MM.1S (cell line): ENCODE measurements at regions not wholly inside any gene's neighbourhood (a gene's known extent, or its start where the extent isn't known, plus 50 kb on each side); places are given as distances from the start of the nearest gene placed in this dataset.

Source experiments
- DNase-seq: peaks from one replicate; pipeline ENCODE4 v3.0.0-alpha.2; 2015
- H2AFZ ChIP-seq: fragments of 300-600 bp; sonication (generic); 2 replicates; pipeline ENCODE4 v1.6.0; 2016; ENCODE audit warnings: antibody characterized with exemption, low read length
- H3F3A ChIP-seq: fragments of 300-600 bp; sonication (generic); 2 replicates; pipeline ENCODE4 v1.6.1; 2016; ENCODE audit warnings: mild to moderate bottlenecking, antibody characterized with exemption, low read length, moderate library complexity, mixed read lengths; ENCODE audit not compliant: insufficient read depth
- H3K27ac ChIP-seq: fragments of 300-600 bp; sonication (generic); 2 replicates; pipeline ENCODE4 v1.5.1; 2016; ENCODE audit warnings: mild to moderate bottlenecking, low read length
- H3K27me3 ChIP-seq: fragments of 300-600 bp; sonication (generic); replicated peaks from 2 replicates; pipeline ENCODE4 v1.6.0; 2016; ENCODE audit warnings: low read length; ENCODE audit not compliant: insufficient read depth
- H3K36me3 ChIP-seq: fragments of 300-600 bp; sonication (generic); replicated peaks from 2 replicates; pipeline ENCODE4 v1.6.1; 2016; ENCODE audit warnings: mild to moderate bottlenecking, low read length, mixed read lengths; ENCODE audit not compliant: insufficient read depth
- H3K4me1 ChIP-seq: fragments of 300-600 bp; sonication (generic); 2 replicates; pipeline ENCODE4 v1.6.1; 2016; ENCODE audit warnings: low read length, mixed read lengths
- H3K4me2 ChIP-seq: fragments of 300-600 bp; sonication (generic); 2 replicates; pipeline ENCODE4 v1.6.0; 2016; ENCODE audit warnings: low read depth, low read length
- H3K4me3 ChIP-seq: fragments of 300-600 bp; sonication (generic); 2 replicates; pipeline ENCODE4 v1.5.1; 2016; ENCODE audit warnings: low read length, mixed read lengths
- H3K79me2 ChIP-seq: fragments of 300-600 bp; sonication (generic); 2 replicates; pipeline ENCODE4 v1.6.1; 2016; ENCODE audit warnings: mixed run types, low read length, mixed read lengths
- H3K9ac ChIP-seq: fragments of 300-600 bp; sonication (generic); 2 replicates; pipeline ENCODE4 v1.6.1; 2016; ENCODE audit warnings: low read length, mixed read lengths
- H3K9me2 ChIP-seq: fragments of 300-600 bp; sonication (generic); replicated peaks from 2 replicates; pipeline ENCODE4 v1.6.1; 2016; ENCODE audit warnings: mild to moderate bottlenecking, low read length, mixed read lengths; ENCODE audit not compliant: insufficient read depth
- H3K9me3 ChIP-seq: fragments of 300-600 bp; sonication (generic); replicated peaks from 2 replicates; pipeline ENCODE4 v1.6.1; 2016; ENCODE audit warnings: mild to moderate bottlenecking, low read length, mixed read lengths; ENCODE audit not compliant: insufficient read depth
- H4K20me1 ChIP-seq: fragments of 300-600 bp; sonication (generic); 2 replicates; pipeline ENCODE4 v1.6.1; 2016; ENCODE audit warnings: mild to moderate bottlenecking, low read length, moderate library complexity, mixed read lengths; ENCODE audit not compliant: insufficient read depth
- EZH2 ChIP-seq: fragments of 300-600 bp; sonication (generic); optimal IDR thresholded peaks from 2 replicates; pipeline ENCODE3; 2017; ENCODE audit warnings: low read depth, mild to moderate bottlenecking, antibody characterized with exemption, low read length, mixed read lengths
- EZH2phosphoT487 ChIP-seq: fragments of 300-600 bp; sonication (generic); IDR thresholded peaks from 2 replicates; pipeline ENCODE4 v1.6.1; 2018; ENCODE audit warnings: antibody characterized with exemption, low read length
- TF ChIP-seq, protein P1 (sequence below): fragments of 300-600 bp; sonication (generic); IDR thresholded peaks from 2 replicates; pipeline ENCODE4 v1.5.1; 2016; ENCODE audit warnings: antibody characterized with exemption, low read length, mixed read lengths

DNA sequence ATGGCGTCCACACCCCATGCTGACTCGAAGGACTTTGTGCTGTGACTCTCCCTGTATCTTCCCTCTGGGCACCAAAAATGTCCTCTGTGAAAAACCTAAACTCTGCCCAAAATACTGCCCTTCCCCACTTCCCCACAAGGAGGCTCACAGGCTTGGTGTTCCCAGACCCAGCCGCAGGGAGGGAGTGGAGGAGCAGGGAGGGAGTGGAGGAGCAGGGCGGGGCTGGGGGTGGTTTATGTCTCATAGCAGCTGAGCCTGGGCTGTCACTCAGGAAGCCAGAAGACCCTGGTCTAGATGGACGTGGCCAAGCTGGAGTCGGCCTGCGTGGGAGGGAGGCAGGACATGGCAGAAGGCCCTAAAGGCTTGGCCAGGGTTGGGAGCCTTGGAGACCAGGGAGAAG, 461.7 kb downstream of the PTPRU start:
- Histone ChIP-seq H3K4me3 (no peak overlapping the region), H2AFZ (no peak overlapping the region), H3K9ac (no peak overlapping the region), H3K27me3 (peaks cover 80% of the 10 kb centered on the region), H3K9me3 (no peaks in the 10 kb centered on the region), H3K4me2 (no peak overlapping the region), H4K20me1 (no peaks in the 10 kb centered on the region), H3K79me2 (no peaks in the 10 kb centered on the region), H3K9me2 (no peaks in the 10 kb centered on the region), H3K27ac (no peak overlapping the region), H3K36me3 (no peaks in the 10 kb centered on the region), H3K4me1 (no peaks in the 10 kb centered on the region), H3F3A (no peaks in the 10 kb centered on the region)
- TF ChIP-seq, protein P1, sequence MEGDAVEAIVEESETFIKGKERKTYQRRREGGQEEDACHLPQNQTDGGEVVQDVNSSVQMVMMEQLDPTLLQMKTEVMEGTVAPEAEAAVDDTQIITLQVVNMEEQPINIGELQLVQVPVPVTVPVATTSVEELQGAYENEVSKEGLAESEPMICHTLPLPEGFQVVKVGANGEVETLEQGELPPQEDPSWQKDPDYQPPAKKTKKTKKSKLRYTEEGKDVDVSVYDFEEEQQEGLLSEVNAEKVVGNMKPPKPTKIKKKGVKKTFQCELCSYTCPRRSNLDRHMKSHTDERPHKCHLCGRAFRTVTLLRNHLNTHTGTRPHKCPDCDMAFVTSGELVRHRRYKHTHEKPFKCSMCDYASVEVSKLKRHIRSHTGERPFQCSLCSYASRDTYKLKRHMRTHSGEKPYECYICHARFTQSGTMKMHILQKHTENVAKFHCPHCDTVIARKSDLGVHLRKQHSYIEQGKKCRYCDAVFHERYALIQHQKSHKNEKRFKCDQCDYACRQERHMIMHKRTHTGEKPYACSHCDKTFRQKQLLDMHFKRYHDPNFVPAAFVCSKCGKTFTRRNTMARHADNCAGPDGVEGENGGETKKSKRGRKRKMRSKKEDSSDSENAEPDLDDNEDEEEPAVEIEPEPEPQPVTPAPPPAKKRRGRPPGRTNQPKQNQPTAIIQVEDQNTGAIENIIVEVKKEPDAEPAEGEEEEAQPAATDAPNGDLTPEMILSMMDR: peak; percentile 23; the same call in 1 of the 2 replicates
- no peak for TF ChIP-seq EZH2phosphoT487
- DNase-seq: no peak

DNA sequence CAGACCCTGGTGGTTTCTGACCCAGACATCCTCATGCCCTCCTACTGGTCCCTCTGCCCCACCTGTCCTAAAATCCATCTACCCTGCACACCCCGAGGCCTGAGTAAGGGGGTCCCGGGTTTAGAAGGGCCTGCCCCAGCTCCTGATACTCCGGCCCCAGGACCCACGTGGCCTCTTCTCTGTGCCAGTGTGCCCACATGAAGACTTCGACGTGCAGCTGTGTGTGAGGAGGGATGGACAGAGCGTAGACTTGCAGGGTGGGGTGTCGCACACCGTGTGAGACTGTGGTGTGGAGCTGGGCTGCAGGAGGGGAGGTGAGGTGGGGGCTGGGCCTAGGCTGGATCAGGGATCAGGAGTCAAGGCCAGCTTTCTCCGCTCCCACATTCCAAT, 461.1 kb downstream of the PTPRU start:
- H3K4me2 ChIP-seq: no peak overlapping the region

DNA sequence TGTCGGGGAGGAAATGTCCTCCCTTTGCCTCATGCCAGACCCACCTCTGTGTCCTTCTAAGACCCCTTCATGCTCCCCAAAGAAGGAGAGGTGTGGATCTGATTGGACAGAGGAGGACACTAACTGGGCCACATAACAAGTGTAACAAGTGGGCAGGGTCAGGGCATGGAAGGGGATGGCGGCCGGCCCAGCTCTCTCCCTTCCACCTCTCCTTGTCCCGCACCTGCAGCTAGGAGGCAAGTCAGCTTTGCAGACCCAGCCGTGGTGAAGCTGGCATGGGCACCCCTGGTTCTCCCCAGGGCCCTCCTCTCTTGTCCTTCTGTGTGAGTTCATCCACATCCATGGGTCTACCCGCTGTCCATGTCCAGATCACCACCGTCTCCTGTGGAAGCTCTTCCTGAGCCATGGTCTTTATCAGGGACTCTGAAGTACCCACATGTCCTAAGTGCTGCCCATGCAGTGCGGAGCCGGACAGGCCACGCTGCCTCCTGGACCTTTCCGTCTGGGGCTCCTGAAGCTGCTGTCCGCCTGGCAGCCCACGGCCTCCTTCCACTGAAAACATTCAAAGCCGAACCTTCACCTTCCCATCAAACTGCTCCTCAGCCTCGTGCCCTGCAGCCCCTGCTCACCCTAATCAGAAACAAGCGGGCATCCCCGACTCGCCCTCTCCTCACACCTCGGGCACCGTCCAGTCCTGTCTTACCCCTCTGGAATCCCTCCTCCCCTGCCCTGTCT, 460.5 kb downstream of the PTPRU start:
- Histone ChIP-seq H3K27me3 (peaks cover 79% of the 10 kb centered on the region), H3K9ac (no peak overlapping the region), H3K36me3 (no peaks in the 10 kb centered on the region), H3K9me2 (no peaks in the 10 kb centered on the region), H4K20me1 (no peaks in the 10 kb centered on the region), H3K27ac (no peak overlapping the region), H2AFZ (no peak overlapping the region), H3K4me1 (no peaks in the 10 kb centered on the region), H3K9me3 (no peaks in the 10 kb centered on the region), H3K79me2 (no peaks in the 10 kb centered on the region), H3F3A (no peaks in the 10 kb centered on the region), H3K4me3 (no peak overlapping the region), H3K4me2 (no peak overlapping the region)
- TF ChIP-seq, protein P1: no peak
- no peak for TF ChIP-seq EZH2phosphoT487
- TF ChIP-seq EZH2: no peak
- no peak for DNase-seq

More for the DNA sequence above, 461.1 kb downstream of the PTPRU start:
- TF ChIP-seq EZH2phosphoT487 (no peak), EZH2 (no peak)
- TF ChIP-seq, protein P1: no peak
- no peaks in the 10 kb centered on the region for H3K4me1 ChIP-seq
- no peak overlapping the region for H3K9ac ChIP-seq
- H3K9me3 ChIP-seq: no peaks in the 10 kb centered on the region
- H3F3A ChIP-seq: no peaks in the 10 kb centered on the region
- H3K27me3 ChIP-seq: peaks cover 80% of the 10 kb centered on the region
- no peak for DNase-seq
- no peaks in the 10 kb centered on the region for H3K36me3 ChIP-seq
- no peaks in the 10 kb centered on the region for H3K9me2 ChIP-seq
- H3K4me3 ChIP-seq: no peak overlapping the region
- no peak overlapping the region for H2AFZ ChIP-seq
- H3K27ac ChIP-seq: no peak overlapping the region
- H3K79me2 ChIP-seq: no peaks in the 10 kb centered on the region
- H4K20me1 ChIP-seq: no peaks in the 10 kb centered on the region
